NCI-H2227 treated with DMSO at 0.1 percent for 48 hours (cell line): ENCODE measurements at regions not wholly inside any gene's neighbourhood (a gene's known extent, or its start where the extent isn't known, plus 50 kb on each side); places are given as distances from the start of the nearest gene placed in this dataset.

ENCODE experiments used
- DNase-seq: peaks from one replicate; lab custom pipeline; 2025; lab: John Stamatoyannopoulos, UW

GRCh38 chr7:67764289-67764688 lies 767.7 kb downstream of the TYW1 start:
- no peak for DNase-seq

GRCh38 chr7:67765481-67766175 lies 769.0 kb downstream of the TYW1 start:
- no peak for DNase-seq

- DNase-seq: no peak
These were observed 770.3 kb downstream of the TYW1 start for GRCh38 chr7:67766906-67767410.

- DNase-seq: no peak
These were observed 775.4 kb downstream of the TYW1 start for GRCh38 chr7:67771846-67772605.

- DNase-seq: no peak
These were observed 776.4 kb downstream of the TYW1 start for GRCh38 chr7:67773081-67773480.

GRCh38 chr7:67777119-67777518 lies 780.5 kb downstream of the TYW1 start:
- no peak for DNase-seq

- no peak for DNase-seq
These were observed 785.2 kb downstream of the TYW1 start for GRCh38 chr7:67781841-67782240.

- DNase-seq: no peak
These were observed 789.4 kb downstream of the TYW1 start for GRCh38 chr7:67786021-67786420.

GRCh38 chr7:67788669-67789068 lies 792.0 kb downstream of the TYW1 start:
- no peak for DNase-seq

- DNase-seq: no peak
These were observed 795.3 kb downstream of the TYW1 start for GRCh38 chr7:67791918-67792317.

GRCh38 chr7:67794544-67794943 lies 797.9 kb downstream of the TYW1 start:
- DNase-seq: no peak

- no peak for DNase-seq
These were observed 807.2 kb downstream of the TYW1 start for GRCh38 chr7:67803789-67804188.

GRCh38 chr7:67805921-67806471 lies 809.4 kb downstream of the TYW1 start:
- DNase-seq: no peak

GRCh38 chr7:67807826-67808225 lies 811.2 kb downstream of the TYW1 start:
- no peak for DNase-seq

- DNase-seq: no peak
These were observed 813.0 kb downstream of the TYW1 start for GRCh38 chr7:67809586-67809985.

GRCh38 chr7:67813621-67814292 lies 817.1 kb downstream of the TYW1 start:
- no peak for DNase-seq

- no peak for DNase-seq
These were observed 820.8 kb downstream of the TYW1 start for GRCh38 chr7:67817481-67817880.

GRCh38 chr7:67821116-67821515 lies 824.5 kb downstream of the TYW1 start:
- DNase-seq: no peak

- DNase-seq: no peak
These were observed 826.7 kb downstream of the TYW1 start for GRCh38 chr7:67823345-67823744.

GRCh38 chr7:67825356-67825755 lies 828.7 kb downstream of the TYW1 start:
- DNase-seq: no peak

GRCh38 chr7:67841896-67842295 lies 845.3 kb downstream of the TYW1 start:
- DNase-seq: no peak

- DNase-seq: no peak
These were observed 845.9 kb downstream of the TYW1 start for GRCh38 chr7:67842571-67842970.
